HG03432 (cell line): ENCODE measurements at regions not wholly inside any gene's neighbourhood (a gene's known extent, or its start where the extent isn't known, plus 50 kb on each side); places are given as distances from the start of the nearest gene placed in this dataset.
A peak's percentile ranks its signal among the peaks of the same experiment; 100 is the strongest.

Source experiments
- ATAC-seq: cut with Tn5 transposase; IDR thresholded peaks from one replicate; pipeline ENCODE4 v1.9.1; 2021; ENCODE audit warnings: mild to moderate bottlenecking, moderate library complexity; ENCODE audit not compliant: unreplicated experiment

DNA sequence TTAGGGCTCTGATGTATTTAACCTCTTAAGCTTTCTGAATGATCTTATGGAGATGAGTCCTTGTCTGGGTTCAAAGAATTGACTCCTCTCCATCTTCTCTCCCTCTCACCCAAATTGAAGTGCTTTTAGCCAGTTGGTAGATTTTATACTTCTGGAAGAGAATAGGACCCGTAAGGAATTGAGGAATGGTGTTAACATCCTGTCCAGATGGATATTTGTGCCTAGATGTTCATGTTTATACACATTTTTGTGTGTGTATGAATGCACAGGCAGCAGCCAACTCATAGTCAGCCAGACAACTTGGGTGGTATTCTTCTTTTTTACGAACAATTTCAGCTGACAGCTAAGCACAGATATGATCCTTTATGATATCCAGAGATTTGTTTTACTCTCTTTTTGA lies 449.6 kb upstream of the RGS6 start:
- ATAC-seq, result no peak

DNA sequence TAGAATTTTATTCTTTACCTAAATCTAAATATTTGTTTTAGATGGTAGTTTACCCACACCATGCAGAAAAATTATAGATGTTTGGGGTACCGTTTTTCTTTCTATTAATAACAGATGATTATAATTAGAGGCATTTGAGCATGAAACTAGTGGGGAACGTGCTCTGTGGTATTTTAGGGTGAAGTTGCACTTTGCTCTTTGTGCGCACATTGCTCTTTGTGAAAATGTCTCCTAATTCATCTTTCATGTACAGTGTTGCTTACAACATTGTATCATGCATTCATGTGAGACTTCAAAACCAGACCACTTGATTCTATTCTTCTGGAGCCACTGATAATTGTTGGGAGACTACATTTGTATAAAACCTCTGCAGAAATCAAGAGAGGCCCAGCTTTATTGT lies 449.1 kb upstream of the RGS6 start:
- no peak for ATAC-seq

DNA sequence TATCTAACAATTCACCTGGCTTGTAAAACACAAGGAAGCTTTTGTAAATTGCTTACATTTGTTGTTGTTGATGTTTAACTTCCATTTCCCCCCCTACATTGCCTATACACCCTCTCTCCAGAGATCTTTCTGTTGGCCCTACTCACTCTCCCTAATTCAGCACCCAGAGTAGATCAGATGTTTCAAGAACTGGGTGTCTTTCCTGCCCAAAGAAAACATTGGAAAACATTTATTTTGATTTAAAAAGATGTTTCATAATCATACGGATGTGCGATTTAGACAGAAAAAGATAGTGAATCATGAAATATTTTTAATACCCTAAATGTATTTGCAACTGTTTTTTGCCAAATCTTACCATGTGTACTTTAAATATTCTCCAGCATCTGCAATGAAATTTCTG lies 446.4 kb upstream of the RGS6 start:
- ATAC-seq, result no peak

DNA sequence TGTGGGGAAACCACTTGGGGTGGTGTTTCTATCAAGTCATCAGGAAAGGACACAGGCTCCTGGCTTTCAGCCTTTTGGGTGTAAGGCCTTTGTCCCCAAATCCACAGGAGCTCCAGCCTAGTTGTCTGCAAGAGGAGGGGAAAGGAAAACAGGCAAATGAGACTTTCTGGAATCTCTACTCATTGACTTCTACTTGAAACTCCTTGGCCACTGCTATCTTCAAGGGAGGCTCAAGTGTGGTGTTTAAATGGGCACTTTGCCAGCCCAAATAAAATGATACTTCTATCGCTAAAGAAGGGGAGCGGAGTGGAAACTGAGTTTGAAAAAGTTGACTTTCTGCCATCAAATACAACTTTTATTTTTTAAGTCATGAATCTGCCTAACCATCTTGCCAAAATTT lies 445.9 kb upstream of the RGS6 start:
- no peak for ATAC-seq

DNA sequence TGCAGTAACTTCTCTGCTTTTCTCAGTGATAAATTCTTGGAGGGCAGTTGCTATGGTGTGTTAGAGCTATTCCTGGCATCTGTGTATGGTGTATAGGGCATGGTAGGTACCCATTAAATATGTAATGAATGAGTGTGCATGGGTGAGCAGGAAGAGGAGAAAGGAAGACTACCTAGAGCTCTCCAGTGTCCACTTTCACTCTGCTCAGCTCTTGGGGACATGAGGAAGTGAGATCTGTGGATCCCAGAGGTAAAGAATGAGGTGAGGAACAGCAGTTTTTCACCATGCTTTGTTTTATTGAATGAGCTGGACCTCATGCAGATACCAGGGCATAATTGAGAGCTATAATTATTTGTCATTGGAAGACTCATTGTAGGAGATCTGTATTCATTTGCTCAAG lies 444.8 kb upstream of the RGS6 start:
- no peak for ATAC-seq

DNA sequence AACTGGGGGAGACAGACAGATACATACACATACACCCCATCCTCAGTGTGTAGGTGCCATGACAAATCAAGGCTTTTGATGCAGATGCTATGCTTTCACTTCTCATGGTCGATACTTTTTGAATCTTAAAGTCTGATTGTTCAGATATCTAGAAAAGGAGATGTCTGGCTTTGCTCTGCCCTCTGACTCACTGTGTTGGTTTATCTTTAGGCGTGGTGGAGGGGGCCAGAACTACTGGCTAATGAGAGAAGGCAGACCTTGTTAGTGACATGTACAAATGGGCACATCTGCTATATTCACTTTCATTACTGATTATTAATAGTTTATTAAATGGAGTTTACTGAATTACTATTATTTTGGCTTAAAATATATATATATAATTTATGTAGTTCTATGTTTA lies 444.3 kb upstream of the RGS6 start:
- ATAC-seq, result no peak

DNA sequence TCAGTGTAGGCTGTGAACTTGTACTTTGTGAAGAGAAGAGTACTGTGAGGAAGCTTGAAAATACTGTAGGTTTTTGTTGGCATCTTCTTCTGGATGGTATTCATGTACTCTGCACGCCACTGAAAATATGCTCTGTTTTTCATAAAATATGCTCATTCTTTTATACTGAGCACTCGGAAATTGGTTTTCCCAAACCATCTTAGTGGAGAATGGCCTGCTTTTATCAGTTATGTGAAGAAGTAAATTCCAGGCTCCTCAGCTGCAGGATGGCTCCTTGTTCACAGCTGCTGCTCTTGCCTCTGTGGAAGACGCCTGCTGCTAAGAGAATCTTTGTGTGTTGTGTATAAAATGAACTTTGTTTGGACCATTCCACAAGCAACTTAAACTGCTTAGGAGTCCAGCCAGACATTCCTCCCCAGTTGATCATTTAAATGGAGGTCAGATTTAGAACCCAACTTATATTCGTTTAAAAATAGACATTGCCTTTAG lies 443.5 kb upstream of the RGS6 start:
- no peak for ATAC-seq

DNA sequence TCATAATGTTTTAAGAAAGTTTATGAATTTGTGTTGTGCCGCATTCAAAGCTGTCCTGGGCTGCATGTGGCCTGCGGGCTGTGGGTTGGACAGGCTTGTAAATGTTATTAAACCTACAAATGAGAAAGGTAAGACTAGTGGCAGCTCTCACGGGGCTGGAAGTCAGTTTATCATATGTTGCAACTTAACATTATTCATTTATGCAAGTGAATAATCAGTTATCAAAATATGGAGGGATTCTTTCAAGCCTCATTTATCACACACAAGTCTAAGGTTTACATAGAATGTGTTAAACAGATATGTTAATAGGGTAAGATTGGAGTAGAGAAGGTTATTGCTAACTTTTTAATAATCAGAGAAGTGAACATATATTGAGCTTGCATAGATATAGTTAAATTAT lies 442.5 kb upstream of the RGS6 start:
- no peak for ATAC-seq

DNA sequence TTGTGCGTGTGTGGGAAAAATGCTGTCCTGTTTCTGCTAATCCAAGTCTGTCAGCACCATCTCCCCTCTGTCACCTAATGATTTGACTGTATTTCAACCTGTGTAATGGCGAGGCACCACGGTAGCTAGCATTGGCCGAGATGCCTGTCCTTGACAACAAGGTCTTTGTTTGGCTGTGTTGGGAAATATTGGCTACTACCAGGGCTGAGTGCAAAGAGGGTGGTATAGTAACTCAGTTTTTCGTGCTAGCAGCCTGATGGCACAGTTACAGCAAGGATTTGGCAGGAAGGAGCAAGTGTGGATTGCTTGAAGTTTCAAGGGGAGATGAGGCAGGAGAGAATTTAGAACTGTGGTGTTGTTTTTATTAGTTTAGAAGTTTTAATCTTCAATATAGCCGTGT lies 440.3 kb upstream of the RGS6 start:
- ATAC-seq, result no peak

DNA sequence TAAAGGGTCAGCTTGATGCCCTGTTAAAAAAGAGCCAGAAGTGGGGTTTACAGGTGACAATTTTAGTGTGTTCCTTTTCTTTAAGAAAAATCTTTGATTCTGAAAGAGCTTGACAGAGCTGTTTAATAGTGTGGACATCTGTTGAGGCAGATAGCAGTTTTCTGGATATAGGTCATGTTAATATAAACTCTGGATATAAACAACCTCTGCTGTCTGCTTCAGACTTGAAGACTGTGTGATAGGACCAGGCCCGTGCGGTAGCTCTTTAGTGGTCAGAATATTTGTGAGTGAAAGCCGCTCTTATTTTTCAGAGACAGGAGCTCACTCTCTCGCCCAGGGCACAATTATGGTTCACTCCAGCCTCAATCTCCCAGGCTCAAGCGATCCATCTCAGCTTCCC lies 439.9 kb upstream of the RGS6 start:
- ATAC-seq, result no peak

DNA sequence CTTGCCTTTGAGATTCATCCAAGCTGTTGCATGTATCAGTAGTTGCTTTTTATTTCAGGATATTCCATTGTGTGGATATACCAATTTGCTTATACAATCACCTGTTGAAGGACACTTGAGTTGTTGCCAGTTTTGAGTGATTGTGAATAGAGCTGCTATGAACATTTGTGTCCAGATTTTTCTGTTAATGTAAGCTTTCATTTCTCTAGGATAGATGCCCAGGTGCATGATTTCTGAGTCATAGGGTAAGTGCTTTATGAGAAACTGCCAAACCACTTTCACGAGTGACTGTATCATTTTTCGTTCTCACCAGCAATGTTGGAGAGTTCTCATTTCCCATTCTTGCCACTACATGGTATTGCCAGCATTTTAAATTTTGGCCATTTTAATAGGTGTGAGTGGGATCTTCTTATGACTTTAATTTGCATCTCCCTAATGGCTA lies 434.6 kb upstream of the RGS6 start:
- ATAC-seq, result peak; percentile 85

DNA sequence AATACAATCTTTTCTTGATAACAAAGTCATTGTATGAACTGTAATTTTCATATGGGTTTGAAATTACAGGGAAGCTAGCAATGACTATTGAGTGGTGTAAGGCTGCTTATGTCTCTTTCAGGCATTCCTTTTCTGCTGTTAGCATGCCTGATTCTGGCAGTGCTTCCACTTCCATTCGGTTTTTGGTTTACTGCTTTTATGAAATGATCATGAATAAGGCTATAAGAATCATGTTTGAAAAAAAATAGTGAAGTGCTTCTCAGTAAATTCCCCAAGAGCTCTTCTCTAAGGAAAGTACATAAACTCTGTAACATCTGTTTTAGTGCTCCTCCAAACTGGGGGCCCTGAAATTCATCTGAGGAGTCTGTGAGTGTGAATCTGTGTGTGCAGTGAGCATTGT lies 434.0 kb upstream of the RGS6 start:
- ATAC-seq, result peak; percentile 22

DNA sequence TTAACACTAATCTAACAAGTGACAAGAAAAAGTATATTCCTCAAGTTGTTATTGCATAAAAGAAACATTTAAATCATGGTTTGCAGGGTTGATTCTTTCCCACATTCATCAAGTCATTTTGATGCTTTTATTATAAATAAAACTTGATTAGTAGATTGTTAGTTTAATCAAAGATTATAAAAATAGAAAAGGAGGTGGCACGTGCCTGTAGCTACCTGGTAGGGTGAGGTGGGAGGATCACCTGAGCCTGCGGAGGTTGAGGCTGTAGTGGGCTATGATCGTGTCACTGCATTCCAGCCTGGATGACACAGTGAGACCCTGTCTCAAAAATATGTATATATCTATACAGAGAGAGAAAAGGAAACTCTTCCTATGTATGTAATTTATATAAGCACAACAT lies 433.2 kb upstream of the RGS6 start:
- no peak for ATAC-seq

DNA sequence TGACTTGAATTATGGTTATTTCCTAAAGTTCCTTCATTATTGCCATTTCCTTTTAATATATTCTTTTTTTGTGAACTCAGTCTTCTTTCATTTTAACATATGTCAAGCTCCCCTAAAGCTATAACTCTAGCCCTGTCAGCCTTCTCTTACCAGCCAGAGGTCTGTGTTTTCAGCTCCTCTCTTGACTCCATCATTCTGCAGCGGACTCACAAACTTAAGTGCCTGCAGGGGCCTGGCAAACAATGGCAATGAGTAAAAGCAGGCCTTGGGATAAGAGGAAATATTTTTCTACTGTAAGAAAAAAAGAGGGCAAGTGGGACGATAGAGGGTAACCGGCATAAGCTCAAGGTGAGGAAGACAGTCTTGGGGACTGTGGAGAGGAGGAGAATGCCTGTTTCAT lies 424.5 kb upstream of the RGS6 start:
- ATAC-seq, result no peak

DNA sequence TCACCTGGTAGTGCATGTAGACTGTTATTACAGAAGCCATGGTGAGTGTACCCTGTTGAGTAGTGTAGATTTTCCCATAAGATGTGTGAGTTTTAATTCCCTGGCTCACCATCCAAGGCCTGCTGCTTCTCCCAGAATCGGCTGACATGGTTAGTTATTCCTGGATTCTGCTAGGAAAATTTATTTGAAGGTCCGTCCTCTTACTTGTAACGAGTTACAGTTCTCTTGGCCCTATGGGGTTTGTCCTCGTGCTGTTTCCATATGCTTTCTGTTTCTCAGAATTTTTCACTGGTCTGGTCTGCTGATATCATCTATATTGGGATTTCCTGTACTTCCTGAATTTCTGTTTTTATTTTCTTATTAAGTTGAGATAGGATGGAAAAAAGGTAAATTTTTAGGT lies 423.3 kb upstream of the RGS6 start:
- ATAC-seq, result no peak

DNA sequence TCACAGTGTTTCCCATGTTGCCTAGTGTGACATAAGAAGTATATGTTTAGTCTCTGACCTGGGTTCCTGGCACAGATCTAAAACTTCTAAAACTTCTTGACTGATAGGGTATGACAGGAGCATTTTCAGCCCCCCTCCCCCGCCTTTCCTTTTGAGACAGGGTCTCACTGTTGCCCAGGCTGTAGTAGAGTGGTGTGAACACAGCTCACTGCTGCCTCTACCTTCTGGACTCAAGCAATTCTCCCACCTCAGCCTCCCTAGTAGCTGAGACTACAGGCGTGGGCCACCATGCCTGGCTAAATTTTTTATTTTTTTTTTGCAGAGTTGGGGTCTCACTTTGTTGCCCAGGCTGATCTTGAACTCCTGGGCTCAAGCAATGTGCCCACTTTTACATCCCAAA lies 421.1 kb upstream of the RGS6 start:
- ATAC-seq, result no peak

DNA sequence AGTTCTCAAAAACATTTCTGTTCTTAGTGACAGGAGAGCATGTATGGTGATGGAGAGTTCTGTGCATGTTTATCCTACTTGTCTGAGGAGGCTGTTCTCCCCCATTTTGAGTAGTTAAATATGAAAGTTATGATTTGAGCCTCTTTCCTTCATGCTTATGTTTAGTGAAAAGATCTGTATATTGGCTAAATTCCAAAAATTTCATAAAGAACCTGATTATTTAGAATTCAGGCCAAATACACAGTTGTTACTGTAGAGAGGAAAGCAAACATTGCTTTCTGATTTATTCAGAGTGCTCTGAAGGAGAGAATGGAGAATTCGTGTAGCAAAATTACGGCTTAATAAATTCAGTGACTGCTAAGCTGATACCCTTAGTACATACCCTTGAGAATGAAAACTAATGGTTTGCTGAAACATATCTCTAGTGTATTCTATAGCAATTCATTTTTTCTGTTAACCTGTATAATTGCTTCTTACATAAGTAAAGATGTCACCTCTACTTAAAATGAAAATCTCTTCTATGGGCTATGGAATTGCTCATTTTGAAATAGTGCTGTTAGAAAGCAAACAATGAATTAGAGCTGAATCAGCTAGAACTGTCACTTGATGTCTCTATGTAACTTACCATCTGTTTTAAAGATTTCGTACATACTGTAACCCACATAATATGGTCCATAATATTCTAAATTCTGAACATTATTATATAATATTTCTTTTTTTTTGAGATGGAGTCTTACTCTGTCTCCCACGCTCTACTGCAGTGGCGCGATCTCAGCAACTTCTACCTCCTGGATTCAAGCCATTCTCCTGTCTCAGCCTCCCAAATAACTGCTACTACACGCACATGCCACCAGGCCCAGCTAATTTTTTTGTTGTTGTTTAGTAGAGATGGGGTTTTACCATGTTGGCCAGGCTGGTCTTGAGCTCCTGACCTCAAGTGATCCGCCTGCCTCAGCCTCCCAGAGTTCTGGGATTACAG lies 417.0 kb upstream of the RGS6 start:
- no peak for ATAC-seq

DNA sequence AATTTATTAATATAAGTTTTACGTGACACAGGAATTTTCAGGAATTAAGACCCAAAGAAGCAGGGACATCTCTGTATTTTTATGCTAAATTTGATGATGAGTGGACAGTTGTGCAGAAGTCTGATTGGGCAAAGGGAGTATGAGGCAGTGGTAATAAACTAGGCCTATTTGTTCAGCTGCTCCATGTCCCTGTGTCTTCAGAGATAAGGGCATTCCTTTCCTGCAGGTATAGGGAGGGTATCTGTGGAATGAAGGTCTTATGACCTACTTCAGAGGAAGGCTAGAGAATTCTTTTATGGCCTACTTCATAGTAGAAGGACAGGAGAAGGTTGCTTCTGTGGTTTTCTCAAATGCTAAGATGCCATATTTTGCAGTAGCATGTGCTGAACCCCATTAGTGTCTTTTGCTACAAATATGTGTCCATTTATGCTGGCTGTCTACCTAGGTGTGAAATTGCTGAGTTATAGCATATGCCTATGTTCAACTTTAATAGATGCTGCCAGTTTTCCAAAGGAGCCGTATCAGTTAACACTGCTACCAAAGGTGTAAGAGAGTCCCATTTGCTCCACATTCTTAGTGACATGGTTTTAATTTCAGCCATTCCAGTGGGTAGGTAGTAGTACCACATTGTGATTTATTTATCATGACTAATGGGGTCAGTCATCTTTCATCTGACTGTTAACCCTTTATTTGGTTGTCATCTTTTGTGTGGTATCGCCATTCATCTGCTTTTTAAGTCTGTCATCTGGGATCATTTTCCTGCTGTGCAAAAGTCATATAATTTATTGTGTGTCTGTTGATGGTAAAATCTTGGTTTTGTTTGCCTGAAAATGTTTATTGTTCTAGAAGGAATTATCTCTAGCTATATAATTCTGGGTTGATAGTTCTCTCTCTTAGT lies 410.7 kb upstream of the RGS6 start:
- no peak for ATAC-seq

DNA sequence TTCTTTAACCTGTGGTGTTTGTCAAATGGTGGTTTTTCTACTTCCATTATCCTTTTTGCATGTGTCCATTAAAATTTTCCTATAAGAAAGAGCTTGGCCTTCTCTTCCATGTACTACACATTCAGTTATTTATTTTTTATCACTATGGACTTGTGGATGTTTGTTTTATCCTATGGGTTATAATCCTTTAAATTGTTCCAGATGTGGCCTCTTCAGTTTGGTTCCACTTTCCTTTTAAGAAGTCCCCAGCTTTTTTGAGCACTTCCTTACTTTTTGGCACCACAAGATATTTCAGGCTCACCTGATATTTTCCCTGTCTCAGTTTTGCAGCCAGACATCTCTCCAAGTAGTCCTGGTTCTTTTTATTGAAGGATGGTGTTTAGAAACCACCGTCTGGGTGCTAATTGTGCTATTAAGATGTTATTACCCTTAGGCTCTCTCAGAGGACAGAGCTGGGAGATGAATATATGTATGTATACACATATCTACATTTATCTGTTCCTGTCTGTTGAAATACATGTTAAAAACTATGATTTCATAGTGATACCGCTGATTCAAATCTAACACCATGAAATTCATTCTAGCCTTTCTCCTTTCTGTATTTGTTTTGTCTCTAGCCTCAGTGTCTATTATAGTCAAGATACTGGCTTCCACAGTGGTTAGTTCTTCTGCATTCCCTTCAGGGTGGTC lies 408.5 kb upstream of the RGS6 start:
- peak; percentile 89 for ATAC-seq

DNA sequence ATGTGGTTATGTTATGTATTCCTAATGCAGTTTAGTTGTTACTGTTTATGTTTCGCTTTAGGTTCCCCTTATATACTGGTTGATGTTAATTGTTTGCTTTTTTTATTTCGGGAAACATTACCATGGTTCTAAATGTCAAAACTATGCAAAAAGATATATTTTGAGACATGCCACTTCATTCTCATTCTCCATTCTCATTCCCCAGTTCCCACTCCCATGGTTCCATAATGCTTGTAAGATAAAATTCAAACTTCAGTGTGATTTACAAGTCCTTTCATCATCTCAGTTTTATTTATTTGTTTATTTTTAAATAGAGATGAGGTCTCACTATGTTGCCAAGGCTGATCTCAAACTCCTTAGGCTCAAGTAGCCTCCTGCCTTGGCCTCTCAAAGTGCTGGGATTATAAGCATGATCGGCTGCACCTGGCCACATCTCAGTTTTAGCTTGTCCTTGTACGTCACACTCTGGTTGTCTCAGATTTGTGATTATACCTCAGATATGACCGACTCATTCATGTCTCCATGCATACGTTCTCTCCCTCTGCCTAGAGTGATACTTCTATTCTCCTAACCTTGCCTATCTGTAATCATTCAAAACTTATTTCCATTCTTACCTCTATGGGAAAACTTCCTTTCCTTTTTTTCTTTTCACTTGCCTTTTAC lies 407.8 kb upstream of the RGS6 start:
- ATAC-seq, result peak; percentile 48
